Aorta (tissue), 5 donors: ENCODE measurements at regions not wholly inside any gene's neighbourhood (a gene's known extent, or its start where the extent isn't known, plus 50 kb on each side); places are given as distances from the start of the nearest gene placed in this dataset.

Experiments
- ATAC-seq: fragments of 200-7000 bp; cut with Tn5 transposase; one replicate; pipeline ENCODE4 v1.9.1; 2022; ENCODE audit warnings: moderate library complexity; ENCODE audit not compliant: low FRiP score
- DNase-seq, 2 donors: peaks; one replicate each; pipeline ENCODE4 v3.0.0-alpha.2; 2020
- H3K27ac ChIP-seq, 2 donors: one replicate each; pipeline ENCODE4 v1.5.1; 2013; ENCODE audit warnings: low read length in 2 of 2, mild to moderate bottlenecking in 2 of 2, moderate library complexity in 2 of 2, control low read depth in 1 of 2, inconsistent platforms in 1 of 2, low read depth in 1 of 2
- H3K27me3 ChIP-seq, 2 donors: one replicate each; pipeline ENCODE4 v1.6.1; 2013; ENCODE audit warnings: control low read depth in 1 of 2, low read length in 1 of 2, mild to moderate bottlenecking in 1 of 2, moderate library complexity in 1 of 2; ENCODE audit not compliant: insufficient read depth in 2 of 2, control insufficient read depth in 1 of 2
- H3K36me3 ChIP-seq, 2 donors: one replicate each; pipeline ENCODE4 v1.6.1; 2013; ENCODE audit warnings: control low read depth in 1 of 2, low read length in 1 of 2, mild to moderate bottlenecking in 1 of 2; ENCODE audit not compliant: insufficient read depth in 2 of 2, control insufficient read depth in 1 of 2
- H3K4me1 ChIP-seq, 2 donors: one replicate each; pipeline ENCODE4 v1.6.1; 2013; ENCODE audit warnings: low read length in 2 of 2, control low read depth in 1 of 2, mild to moderate bottlenecking in 1 of 2, moderate library complexity in 1 of 2; ENCODE audit not compliant: insufficient read depth in 2 of 2, control insufficient read depth in 1 of 2
- H3K4me3 ChIP-seq, 2 donors: one replicate each; pipeline ENCODE4 v1.5.1; 2013; ENCODE audit warnings: low read length in 2 of 2, control low read depth in 1 of 2, mild to moderate bottlenecking in 1 of 2
- H3K9me3 ChIP-seq: one replicate; pipeline ENCODE4 v1.6.1; 2013; ENCODE audit warnings: mild to moderate bottlenecking, low read length; ENCODE audit not compliant: control insufficient read depth
- WGBS, 2 donors: extraction: QIAGEN DNeasy Blood & Tissue Kit; methylation state at CpG; one replicate each; pipeline ENCODE4 v1.1.7; 2013; 5-methylcytosine and 5-hydroxymethylcytosine counted together
- intact Hi-C, 2 donors: fragments of 100-400 bp; cut with DNase I; formaldehyde crosslinking; loops; one replicate each; pipeline versions ENCODE4 v1.14.2 to v1.15.0; 2022
- donor health status: healthy with polysubstance abuse.
- donor health status: Bipolar disorder and iron deficiency.
- donor health status: DM: no; HTN: no; CAD: no.
- donor health status: DM: no; HTN: no; CAD: no.
- donor health status: DM: yes; HTN: yes; CAD: no.

DNA sequence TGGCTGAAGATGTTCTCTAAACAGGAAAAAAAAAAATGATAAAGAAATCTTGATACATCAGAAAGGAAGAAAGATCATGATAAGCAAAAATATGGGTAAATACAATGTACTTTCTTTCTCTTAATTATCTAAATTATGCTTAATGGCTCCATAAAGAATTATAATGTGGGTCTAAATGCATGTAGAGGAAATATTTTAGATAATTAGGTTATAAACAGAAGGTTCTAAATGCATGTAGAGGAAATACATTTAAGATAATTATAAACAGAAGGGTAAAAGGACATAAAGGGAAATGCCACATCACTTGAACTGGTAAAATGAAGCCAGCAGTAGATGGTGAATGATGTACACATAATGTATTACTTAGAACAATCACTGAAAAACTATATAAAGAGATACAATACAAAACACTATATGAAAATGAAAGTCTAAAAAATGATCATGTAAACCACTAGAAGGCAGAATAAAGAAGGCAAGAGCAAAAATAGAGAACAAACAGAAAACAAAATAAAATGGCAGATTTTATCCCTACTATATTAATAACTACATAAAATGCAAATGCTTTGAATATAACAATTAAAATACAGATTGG lies 308.4 kb upstream of the CDH2 start:
- H3K27ac ChIP-seq, result no peak overlapping the region
- H3K9me3 ChIP-seq, result peaks cover 2% of the 10 kb centered on the region
- intact Hi-C loops, result no loop called here
- no peak for DNase-seq
- no peaks in the 10 kb centered on the region for H3K4me1 ChIP-seq
- no peak for ATAC-seq
- no peaks in the 10 kb centered on the region for H3K27me3 ChIP-seq
- H3K4me3 ChIP-seq, result no peak overlapping the region
- H3K36me3 ChIP-seq, result no peaks in the 10 kb centered on the region

DNA sequence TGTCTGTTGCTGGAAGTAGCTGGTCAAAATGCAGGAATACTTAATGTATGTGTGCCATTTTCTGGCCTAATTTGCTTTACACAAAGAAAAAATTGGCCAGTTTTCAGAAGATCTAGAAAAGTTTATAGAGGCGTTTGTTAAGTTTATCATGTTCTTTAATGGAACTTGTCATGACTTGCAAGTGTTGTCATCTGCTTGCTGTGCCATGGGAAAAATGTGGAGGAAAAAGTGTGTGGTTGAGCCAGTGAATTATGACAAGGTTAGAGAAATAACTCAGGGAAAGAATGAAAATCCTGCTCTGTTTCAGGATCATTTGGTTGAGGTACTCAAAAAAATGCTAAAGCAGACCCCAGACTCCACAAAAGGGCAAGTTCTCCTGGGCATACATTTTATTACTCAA lies 301.6 kb upstream of the CDH2 start:
- WGBS, 2 donors, result 47 to 53% methylated on average over 1 of the region's 1 CpG
- no peak overlapping the region for H3K27ac ChIP-seq
- intact Hi-C loops, result no loop called here
- no peaks in the 10 kb centered on the region for H3K4me1 ChIP-seq
- ATAC-seq, result no peak
- no peak for DNase-seq
- no peaks in the 10 kb centered on the region for H3K36me3 ChIP-seq
- H3K4me3 ChIP-seq, result no peak overlapping the region
- peaks cover 2% of the 10 kb centered on the region for H3K9me3 ChIP-seq
- H3K27me3 ChIP-seq, result no peaks in the 10 kb centered on the region

DNA sequence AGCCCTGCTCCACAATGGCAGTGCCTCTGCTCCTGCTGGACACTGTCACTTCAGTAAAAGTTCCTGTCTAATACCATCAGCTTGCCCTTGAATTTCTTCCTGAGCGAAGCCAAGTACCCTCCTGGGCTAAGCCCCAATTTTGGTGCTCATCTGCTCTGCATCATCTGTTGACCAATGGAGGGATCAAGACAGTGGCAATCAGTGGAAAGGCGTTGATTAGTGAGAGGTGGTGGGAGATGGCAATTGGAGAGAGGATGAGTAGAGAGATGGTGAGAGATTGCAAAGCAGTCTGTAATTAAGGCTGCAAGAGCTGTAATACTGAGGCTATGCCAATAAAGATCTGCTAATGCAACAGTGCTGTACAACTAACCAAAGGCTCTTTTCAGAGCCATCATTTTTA lies 299.4 kb upstream of the CDH2 start:
- Histone ChIP-seq H3K36me3 (no peaks in the 10 kb centered on the region), H3K27ac (no peak overlapping the region), H3K27me3 (no peaks in the 10 kb centered on the region), H3K9me3 (peaks cover 2% of the 10 kb centered on the region), H3K4me3 (no peak overlapping the region), H3K4me1 (no peaks in the 10 kb centered on the region)
- DNase-seq (no peak), ATAC-seq (no peak)
- intact Hi-C loops, result no loop called here
- 85 to 91% methylated on average over 2 of the region's 2 CpGs for WGBS, 2 donors

DNA sequence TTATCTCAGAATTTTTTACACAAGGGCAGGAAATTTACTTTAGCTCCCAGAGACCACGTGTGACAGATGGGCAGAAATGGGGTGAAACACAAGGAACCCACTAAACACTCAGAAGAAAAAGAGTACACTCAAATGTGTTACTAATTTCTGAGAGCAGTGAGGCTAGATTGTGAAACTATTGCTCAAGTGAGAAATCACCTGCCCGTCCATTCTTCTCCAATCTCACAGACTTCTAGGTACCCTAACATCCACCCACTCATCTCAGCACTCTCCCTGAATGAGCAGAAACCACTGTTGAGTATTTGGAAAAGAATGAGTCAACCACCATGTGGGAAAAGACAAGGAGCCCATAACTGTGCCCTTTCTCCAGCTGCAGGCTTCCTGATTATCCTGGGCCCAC lies 293.0 kb upstream of the CDH2 start:
- Histone ChIP-seq H3K36me3 (no peaks in the 10 kb centered on the region), H3K27ac (no peak overlapping the region), H3K27me3 (no peaks in the 10 kb centered on the region), H3K4me3 (no peak overlapping the region), H3K9me3 (peaks cover 2% of the 10 kb centered on the region), H3K4me1 (no peaks in the 10 kb centered on the region)
- intact Hi-C loops, result no loop called here
- ATAC-seq (no peak), DNase-seq (no peak)
- 64 to 74% methylated on average over 2 of the region's 2 CpGs for WGBS, 2 donors

DNA sequence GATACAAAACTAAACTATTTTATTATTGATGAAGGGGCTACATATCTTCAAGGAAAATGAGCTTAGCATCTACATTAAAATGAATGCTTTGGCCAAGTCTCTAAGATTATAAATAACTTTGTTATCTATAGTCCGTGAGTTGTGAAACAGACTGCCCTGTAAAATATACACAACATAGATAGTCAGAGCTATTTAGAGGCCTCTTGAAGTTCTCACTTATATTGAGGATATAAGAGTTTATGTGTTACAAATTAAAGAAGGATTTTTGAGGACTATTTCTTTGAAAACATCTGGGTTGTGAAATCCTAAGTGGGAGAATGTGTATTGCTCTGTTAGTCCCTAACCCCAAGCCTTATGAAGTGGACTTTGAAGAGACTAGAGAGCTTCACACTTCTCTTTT lies 292.0 kb upstream of the CDH2 start:
- ATAC-seq, result no peak
- WGBS, 2 donors, result 3 to 10% methylated on average over 1 of the region's 1 CpG
- intact Hi-C loops, result no loop called here
- Histone ChIP-seq H3K4me1 (no peaks in the 10 kb centered on the region), H3K36me3 (no peaks in the 10 kb centered on the region), H3K27me3 (no peaks in the 10 kb centered on the region), H3K27ac (no peak overlapping the region), H3K9me3 (no peaks in the 10 kb centered on the region), H3K4me3 (no peak overlapping the region)
- no peak for DNase-seq

DNA sequence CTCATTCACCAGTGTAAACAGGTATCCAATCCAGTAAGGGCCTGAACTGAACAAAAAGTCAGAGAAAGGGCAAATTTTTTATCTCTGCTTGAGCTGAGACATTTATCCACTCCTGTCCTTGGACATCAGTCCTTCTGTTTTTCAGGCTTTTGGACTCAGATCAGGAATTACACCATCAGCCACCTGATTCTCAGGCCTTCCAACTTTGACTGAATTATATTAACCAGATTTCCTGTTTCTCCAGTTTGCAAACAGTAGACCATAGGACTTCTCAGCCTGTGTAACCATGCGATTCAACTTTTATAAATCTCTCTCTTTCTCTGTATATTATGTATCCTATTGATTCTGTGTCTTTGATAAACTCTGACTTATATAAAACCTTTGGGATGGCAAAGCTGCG lies 289.3 kb upstream of the CDH2 start:
- Histone ChIP-seq H3K36me3 (no peaks in the 10 kb centered on the region), H3K9me3 (no peaks in the 10 kb centered on the region), H3K4me3 (no peak overlapping the region), H3K4me1 (no peaks in the 10 kb centered on the region), H3K27me3 (no peaks in the 10 kb centered on the region), H3K27ac (no peak overlapping the region)
- no peak for DNase-seq
- intact Hi-C loops, result no loop called here
- no peak for ATAC-seq
- WGBS, 2 donors, result 93 to 96% methylated on average over 2 of the region's 2 CpGs

DNA sequence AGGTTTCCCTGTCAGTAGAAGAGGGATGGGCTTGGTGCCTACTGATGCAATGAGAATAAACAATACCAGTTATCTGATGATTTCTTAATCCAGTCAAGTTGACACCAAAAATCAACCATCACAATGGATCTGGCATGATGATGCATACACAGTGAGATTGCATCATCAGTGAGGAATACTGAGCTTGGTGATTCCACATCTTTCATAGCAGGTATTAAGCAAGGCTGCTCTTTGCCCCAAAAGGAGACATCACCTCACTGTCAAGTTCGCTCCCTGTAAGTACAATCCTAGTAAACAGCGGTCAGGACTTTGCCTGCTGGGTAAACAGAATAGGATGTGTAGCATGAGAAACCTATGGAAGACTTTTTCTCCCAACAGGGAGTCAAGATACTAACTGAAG lies 282.7 kb upstream of the CDH2 start:
- Histone ChIP-seq H3K27ac (no peak overlapping the region), H3K9me3 (no peaks in the 10 kb centered on the region), H3K36me3 (no peaks in the 10 kb centered on the region), H3K4me3 (no peak overlapping the region), H3K4me1 (no peaks in the 10 kb centered on the region), H3K27me3 (no peaks in the 10 kb centered on the region)
- DNase-seq (no peak), ATAC-seq (no peak)
- WGBS, 2 donors, result 94 to 98% methylated on average over 2 of the region's 2 CpGs
- intact Hi-C loops, result no loop called here

DNA sequence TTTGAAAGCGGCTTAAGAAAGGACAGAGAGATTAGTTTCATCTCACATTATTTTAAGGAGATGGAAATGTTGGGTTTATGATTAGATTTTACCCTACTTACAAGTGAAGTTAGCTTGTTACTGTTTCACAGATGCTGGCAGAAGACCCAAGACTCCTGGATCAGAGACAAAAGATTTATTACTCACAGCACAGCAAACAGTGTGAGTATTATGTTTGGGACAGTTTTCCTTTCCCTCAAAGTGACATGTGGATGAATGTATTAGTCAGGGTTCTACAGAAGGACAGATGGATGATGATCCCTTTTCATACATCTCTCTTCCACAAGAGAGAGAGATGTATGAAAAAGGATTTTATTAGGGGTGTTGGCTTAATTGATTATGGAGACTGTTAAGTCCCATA lies 281.8 kb upstream of the CDH2 start:
- Histone ChIP-seq H3K36me3 (no peaks in the 10 kb centered on the region), H3K27me3 (no peaks in the 10 kb centered on the region), H3K27ac (no peak overlapping the region), H3K4me3 (no peak overlapping the region), H3K4me1 (no peaks in the 10 kb centered on the region), H3K9me3 (no peaks in the 10 kb centered on the region)
- WGBS, 2 donors, result 86 to 96% methylated on average over 1 of the region's 1 CpG
- ATAC-seq, result no peak
- intact Hi-C loops, result no loop called here
- DNase-seq, result no peak

DNA sequence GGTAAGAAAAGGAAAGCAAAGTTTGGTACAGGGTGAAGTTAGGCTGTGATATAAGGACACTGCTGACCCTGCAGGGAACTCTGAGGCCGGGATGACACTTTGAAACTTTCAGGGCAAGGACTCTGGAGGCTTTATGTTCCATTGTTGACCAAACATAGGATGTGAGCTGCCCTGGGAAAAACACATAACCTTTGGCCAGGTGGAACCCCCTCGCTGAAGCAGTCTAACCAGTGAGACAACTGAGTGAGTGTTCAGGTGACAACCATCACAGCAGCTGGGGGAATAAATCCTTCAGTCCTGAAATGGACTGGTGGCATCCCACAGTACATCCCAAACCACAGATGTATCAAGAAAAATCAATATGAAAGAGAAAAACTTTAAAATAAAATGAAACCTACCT lies 280.9 kb upstream of the CDH2 start:
- WGBS, 2 donors, result 84% methylated on average over 2 of the region's 2 CpGs
- Histone ChIP-seq H3K4me3 (no peak overlapping the region), H3K36me3 (no peaks in the 10 kb centered on the region), H3K4me1 (no peaks in the 10 kb centered on the region), H3K9me3 (no peaks in the 10 kb centered on the region), H3K27ac (no peak overlapping the region), H3K27me3 (no peaks in the 10 kb centered on the region)
- ATAC-seq, result no peak
- DNase-seq, result no peak
- intact Hi-C loops, result no loop called here
